ENCODE measurements at regions not wholly inside any gene's neighbourhood (a gene's known extent, or its start where the extent isn't known, plus 50 kb on each side); places are given as distances from the start of the nearest gene placed in this dataset.
"Not testable (repeated sequence)": the region's sequence is repeated elsewhere in the genome, so short reads cannot be mapped to it uniquely, and the experiment has no call there.

DNA sequence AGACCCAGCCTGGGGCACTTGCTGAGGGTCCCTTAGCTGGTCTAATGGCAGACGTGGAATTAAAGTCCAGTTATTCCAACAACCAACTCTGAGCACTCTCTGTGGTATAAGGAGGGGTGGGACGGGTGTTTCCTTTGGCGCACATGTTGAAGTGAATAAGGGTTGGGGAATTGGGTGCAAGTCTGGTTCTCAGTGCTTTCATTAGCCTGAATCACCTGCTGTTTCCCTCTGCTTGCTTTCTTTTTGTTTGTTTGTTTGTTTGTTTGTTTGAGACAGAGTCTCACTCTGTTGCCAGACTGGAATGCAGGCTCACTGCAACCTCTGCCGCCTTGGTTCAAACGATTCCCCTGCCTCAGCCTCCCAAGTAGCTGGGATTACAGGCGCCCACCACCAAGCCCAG, 110.1 kb downstream of the TNFAIP3 start:
- TF ChIP-seq, protein P1, sequence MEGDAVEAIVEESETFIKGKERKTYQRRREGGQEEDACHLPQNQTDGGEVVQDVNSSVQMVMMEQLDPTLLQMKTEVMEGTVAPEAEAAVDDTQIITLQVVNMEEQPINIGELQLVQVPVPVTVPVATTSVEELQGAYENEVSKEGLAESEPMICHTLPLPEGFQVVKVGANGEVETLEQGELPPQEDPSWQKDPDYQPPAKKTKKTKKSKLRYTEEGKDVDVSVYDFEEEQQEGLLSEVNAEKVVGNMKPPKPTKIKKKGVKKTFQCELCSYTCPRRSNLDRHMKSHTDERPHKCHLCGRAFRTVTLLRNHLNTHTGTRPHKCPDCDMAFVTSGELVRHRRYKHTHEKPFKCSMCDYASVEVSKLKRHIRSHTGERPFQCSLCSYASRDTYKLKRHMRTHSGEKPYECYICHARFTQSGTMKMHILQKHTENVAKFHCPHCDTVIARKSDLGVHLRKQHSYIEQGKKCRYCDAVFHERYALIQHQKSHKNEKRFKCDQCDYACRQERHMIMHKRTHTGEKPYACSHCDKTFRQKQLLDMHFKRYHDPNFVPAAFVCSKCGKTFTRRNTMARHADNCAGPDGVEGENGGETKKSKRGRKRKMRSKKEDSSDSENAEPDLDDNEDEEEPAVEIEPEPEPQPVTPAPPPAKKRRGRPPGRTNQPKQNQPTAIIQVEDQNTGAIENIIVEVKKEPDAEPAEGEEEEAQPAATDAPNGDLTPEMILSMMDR (IDR thresholded peaks at IDR 0.05) = no peak
- H3K27ac ChIP-seq = no peak overlapping the region
- H3K4me3 ChIP-seq = no peak overlapping the region
- DNase-seq (ENCODE audit: low spot score) = no peak

DNA sequence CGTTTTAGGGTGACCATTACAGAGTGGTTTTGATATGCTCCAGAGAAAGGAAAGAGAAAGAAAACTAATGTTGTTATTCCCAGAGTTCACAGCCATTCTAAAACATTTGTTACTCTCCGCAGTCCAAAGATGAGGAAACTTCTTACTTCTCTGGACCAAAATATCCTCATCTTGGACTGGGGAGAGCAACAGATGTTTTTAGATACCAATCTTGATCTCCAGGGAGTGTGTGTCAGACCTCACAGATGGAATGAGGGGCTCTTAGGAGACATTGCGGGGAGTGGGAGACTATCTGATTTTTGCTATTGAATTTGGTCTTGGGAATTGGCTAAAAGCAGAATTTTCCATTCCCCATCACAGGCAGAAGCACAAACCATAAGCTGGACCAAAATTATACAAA, 110.8 kb downstream of the TNFAIP3 start:
- TF ChIP-seq, protein P1 (IDR thresholded peaks at IDR 0.05) = no peak
- H3K27ac ChIP-seq = no peak overlapping the region
- no peak overlapping the region for H3K4me3 ChIP-seq
- no peak for DNase-seq (ENCODE audit: low spot score)

DNA sequence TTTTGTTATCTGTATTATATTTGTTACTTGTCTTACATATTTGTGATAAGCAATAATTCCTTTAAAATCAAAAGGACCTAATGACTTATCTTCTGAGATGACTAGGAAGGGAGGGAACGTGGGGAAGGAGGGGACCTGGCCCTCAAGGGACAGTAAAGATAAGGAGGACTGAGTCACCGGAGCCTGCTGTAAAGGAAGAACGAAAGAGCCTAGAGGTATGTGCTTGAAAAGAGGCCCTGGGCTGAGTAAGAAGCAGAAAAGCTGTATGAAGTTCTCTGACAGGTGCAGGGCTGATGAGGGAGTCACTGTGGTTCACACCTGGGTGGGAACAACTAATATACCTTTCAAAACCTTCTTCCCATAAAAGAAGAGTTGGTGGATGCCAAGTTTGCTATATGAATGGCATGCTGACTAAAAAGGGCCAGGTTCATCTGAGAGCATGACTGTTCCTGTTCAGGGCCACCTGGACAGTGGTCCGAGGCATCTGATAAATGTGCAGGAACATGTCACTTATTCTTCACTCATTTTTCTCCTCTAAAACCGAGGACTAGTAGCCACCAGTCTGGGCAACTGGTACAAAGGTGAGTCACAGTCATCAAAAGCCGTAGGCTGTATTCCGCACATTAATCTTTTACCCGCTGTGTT, 111.3 kb downstream of the TNFAIP3 start:
- TF ChIP-seq, protein P1 (IDR thresholded peaks at IDR 0.05) = no peak
- no peak for DNase-seq (ENCODE audit: low spot score)
- no peak overlapping the region for H3K4me3 ChIP-seq
- no peak overlapping the region for H3K27ac ChIP-seq

DNA sequence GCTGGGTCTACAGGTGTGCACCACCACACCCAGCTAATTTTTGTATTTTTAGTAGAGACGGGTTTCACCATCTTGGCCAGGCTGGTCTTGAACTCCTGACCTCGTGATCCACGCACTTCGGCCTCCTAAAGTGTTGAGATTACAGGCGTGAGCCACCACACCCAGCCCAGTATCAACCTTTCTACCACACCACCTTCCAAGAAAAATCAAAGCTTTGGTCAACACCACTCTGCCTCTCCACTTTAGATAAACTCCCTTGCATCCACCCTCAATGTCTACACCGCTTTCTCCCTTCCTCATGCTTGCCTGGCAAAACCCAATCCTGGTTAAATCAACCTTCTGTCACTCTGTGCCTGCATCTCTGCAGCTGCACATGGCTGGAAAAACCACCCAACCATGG, 112.2 kb downstream of the TNFAIP3 start:
- H3K4me3 ChIP-seq; H3K27ac ChIP-seq; DNase-seq (ENCODE audit: low spot score): not testable (repeated sequence)

DNA sequence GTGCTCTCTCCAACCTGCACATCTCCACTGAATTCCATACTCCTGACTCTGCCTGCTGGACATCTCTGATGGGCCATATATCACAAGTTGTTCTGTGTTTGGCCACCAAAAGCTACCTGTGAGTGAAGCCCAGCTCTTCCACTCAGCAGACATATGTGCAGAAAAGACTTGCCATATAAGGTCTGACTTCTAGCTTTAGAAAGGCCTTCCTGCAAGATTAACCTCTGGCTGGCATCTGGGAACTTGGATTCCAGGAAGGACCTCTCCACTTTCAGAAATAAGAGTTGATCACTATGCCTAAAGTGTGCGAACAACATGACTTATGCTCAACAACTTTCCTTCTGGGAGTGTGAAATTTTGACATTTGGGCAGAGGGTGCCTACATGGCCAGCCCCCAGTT, 113.7 kb downstream of the TNFAIP3 start:
- DNase-seq (ENCODE audit: low spot score) = no peak
- TF ChIP-seq, protein P1 (IDR thresholded peaks at IDR 0.05) = no peak
- Histone ChIP-seq H3K27ac (no peak overlapping the region), H3K4me3 (no peak overlapping the region)

DNA sequence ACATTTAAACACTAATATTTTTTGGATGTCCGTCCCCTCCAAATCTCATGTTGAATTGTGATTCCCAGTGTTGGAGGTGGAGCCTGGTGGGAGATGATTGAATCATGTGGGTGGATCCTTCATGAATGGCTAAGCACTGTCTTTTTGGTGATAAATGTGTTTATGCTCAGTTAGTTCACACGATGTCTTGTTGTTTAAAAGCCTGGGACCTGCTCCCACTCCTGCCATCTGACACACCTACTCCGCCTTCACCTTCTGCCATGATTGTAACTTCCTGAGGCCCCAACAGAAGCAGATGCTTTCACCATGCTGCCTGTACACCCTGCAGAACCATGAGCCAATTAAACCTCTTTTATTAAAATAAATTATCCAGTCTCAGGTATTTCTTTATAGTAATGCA, 114.7 kb downstream of the TNFAIP3 start:
- no peak overlapping the region for H3K27ac ChIP-seq
- no peak for DNase-seq (ENCODE audit: low spot score)
- H3K4me3 ChIP-seq = no peak overlapping the region
- TF ChIP-seq, protein P1 (IDR thresholded peaks at IDR 0.05) = no peak

DNA sequence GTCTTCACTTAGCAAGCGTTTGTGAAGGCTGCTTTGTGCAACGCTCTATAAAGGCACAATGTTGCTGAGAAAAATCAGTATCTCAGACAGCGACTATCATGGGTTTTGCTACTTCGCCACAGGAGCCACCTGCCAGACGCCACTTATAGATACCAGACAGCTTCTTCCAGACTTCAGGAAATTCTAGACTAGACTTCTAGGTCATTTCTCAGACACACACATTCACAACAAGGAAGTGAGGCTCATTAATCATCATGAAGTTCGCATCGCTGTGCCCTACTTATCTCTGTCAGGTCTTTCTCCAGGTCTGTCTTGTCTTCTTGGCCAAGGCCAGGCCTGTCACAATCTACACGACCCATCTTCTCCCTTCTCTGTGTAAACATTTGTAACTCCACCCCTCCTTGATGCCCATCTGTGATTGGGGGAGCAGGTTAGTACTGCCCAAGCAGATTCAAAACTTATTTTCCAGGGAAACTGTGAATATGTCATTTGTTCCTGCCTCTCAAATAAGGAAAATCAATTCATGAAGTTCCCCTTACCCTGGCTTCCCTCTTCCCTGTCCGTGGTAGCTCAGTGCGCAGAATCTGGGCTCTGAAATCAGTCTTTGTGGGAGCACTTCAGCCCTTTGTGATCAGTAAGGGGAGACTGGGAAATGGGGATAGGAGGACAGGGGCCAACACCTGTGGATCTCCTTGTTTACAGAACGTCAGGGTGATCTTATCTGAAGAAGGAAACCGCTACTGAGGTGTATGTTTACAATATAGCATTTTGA, 115.5 kb downstream of the TNFAIP3 start:
- TF ChIP-seq, protein P1 (IDR thresholded peaks at IDR 0.05) = no peak
- Histone ChIP-seq H3K27ac (no peak overlapping the region), H3K4me3 (no peak overlapping the region)
- DNase-seq (ENCODE audit: low spot score) = no peak
